ENCODE measurements at regions not wholly inside any gene's neighbourhood (a gene's known extent, or its start where the extent isn't known, plus 50 kb on each side); places are given as distances from the start of the nearest gene placed in this dataset.

GRCh38 chr5:88474574-88474973 is 205.9 kb upstream of the TMEM161B start (continued):
- TF ChIP-seq, protein P1, sequence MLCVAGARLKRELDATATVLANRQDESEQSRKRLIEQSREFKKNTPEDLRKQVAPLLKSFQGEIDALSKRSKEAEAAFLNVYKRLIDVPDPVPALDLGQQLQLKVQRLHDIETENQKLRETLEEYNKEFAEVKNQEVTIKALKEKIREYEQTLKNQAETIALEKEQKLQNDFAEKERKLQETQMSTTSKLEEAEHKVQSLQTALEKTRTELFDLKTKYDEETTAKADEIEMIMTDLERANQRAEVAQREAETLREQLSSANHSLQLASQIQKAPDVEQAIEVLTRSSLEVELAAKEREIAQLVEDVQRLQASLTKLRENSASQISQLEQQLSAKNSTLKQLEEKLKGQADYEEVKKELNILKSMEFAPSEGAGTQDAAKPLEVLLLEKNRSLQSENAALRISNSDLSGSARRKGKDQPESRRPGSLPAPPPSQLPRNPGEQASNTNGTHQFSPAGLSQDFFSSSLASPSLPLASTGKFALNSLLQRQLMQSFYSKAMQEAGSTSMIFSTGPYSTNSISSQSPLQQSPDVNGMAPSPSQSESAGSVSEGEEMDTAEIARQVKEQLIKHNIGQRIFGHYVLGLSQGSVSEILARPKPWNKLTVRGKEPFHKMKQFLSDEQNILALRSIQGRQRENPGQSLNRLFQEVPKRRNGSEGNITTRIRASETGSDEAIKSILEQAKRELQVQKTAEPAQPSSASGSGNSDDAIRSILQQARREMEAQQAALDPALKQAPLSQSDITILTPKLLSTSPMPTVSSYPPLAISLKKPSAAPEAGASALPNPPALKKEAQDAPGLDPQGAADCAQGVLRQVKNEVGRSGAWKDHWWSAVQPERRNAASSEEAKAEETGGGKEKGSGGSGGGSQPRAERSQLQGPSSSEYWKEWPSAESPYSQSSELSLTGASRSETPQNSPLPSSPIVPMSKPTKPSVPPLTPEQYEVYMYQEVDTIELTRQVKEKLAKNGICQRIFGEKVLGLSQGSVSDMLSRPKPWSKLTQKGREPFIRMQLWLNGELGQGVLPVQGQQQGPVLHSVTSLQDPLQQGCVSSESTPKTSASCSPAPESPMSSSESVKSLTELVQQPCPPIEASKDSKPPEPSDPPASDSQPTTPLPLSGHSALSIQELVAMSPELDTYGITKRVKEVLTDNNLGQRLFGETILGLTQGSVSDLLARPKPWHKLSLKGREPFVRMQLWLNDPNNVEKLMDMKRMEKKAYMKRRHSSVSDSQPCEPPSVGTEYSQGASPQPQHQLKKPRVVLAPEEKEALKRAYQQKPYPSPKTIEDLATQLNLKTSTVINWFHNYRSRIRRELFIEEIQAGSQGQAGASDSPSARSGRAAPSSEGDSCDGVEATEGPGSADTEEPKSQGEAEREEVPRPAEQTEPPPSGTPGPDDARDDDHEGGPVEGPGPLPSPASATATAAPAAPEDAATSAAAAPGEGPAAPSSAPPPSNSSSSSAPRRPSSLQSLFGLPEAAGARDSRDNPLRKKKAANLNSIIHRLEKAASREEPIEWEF (IDR thresholded peaks at IDR 0.05; ENCODE audit: insufficient replicate concordance, low read depth, low read length) = no peak

GRCh38 chr5:88470745-88471144 is 202.1 kb upstream of the TMEM161B start:
- Histone ChIP-seq H3K36me3 (ENCODE audit: control insufficient read depth in 2 of 2, insufficient read depth in 2 of 2, low read length in 1 of 2) (no peaks in the 10 kb centered on the region), H3K4me1 (ENCODE audit: control insufficient read depth, insufficient read depth, low read length) (no peaks in the 10 kb centered on the region)
- SMC1A ChIA-PET (ENCODE audit: uncharacterized antibody, unreplicated experiment) = no interaction called here

More at GRCh38 chr5:88470745-88471144, 202.1 kb upstream of the TMEM161B start:
- ChIA-PET RAD21 (ENCODE audit: unreplicated experiment) (no interaction called here), POLR2A (no interaction called here), CTCF (no interaction called here)
- H3K79me2 ChIP-seq (ENCODE audit: control insufficient read depth, insufficient read depth, low read length) = no peaks in the 10 kb centered on the region
- H2AFZ ChIP-seq (ENCODE audit: control insufficient read depth, low read depth, low read length) = no peak overlapping the region
- no peak overlapping the region for H3K9ac ChIP-seq (ENCODE audit: control insufficient read depth, insufficient read depth, low read length)
- intact Hi-C loops (cut with micrococcal nuclease; ENCODE audit: unreplicated experiment) (no loop called here), in situ Hi-C loops (cut with MboI) (no loop called here)
- TF ChIP-seq NR2C1 (IDR thresholded peaks at IDR 0.05) = no peak
- no peak for TF ChIP-seq JUND (IDR thresholded peaks at IDR 0.05; ENCODE audit: low read depth, low read length)
- TF ChIP-seq KDM1A (IDR thresholded peaks at IDR 0.05; ENCODE audit: borderline replicate concordance) = no peak
- no peak for TF ChIP-seq GABPA (IDR thresholded peaks at IDR 0.05; ENCODE audit: low read depth)
- TF ChIP-seq ZBTB4 (CRISPR knock-in tag; IDR thresholded peaks at IDR 0.05) = no peak
- TF ChIP-seq ZSCAN29 (IDR thresholded peaks at IDR 0.05) = no peak
- TF ChIP-seq ZZZ3 (IDR thresholded peaks at IDR 0.05; ENCODE audit: control insufficient read depth, insufficient read length, low read depth) = no peak
- no peak for TF ChIP-seq EZH2 (IDR thresholded peaks at IDR 0.05; ENCODE audit: borderline replicate concordance, control insufficient read depth, low read depth, low read length)
- H3K27ac ChIP-seq (ENCODE audit: control insufficient read depth, insufficient read depth) = no peak overlapping the region
- no peak overlapping the region for H3K4me3 ChIP-seq
- DNase-seq (ENCODE audit: low read depth, low spot score) = no peak
- WGBS (ENCODE audit: insufficient coverage, insufficient replicate concordance, low lambda C conversion rate, missing lambda C conversion rate) = 31% methylated on average over 2 of the region's 2 CpGs
- FAIRE-seq = no peak
- H3K9me3 ChIP-seq (replicated peaks; ENCODE audit: control insufficient read depth, insufficient read depth, low read length) = no peaks in the 10 kb centered on the region
- no peak overlapping the region for H3K4me2 ChIP-seq (ENCODE audit: control insufficient read depth, insufficient read depth)
- no peaks in the 10 kb centered on the region for H4K20me1 ChIP-seq (ENCODE audit: control insufficient read depth, insufficient read depth)
- BruUV-seq (replicated peaks) = no TSS peak
- ATAC-seq = no peak
- no peaks in the 10 kb centered on the region; a peak in 1 of 4 replicates for H3K27me3 ChIP-seq (replicated peaks in 1 of 2; ENCODE audit: control insufficient read depth in 2 of 2, insufficient read depth in 2 of 2, low read length in 1 of 2)

All from GM12878 (cell line).